Smooth muscle cell (in vitro differentiated cells): ENCODE measurements at regions not wholly inside any gene's neighbourhood (a gene's known extent, or its start where the extent isn't known, plus 50 kb on each side); places are given as distances from the start of the nearest gene placed in this dataset.

Experiments used
- DNase-seq: peaks from one replicate; lab custom pipeline; 2025; ENCODE audit not compliant: unreplicated experiment; lab: John Stamatoyannopoulos, UW
- H2AFZ ChIP-seq: fragments of 200-600 bp; sonication (generic); 2 replicates; pipeline ENCODE4 v1.6.0; 2016; ENCODE audit warnings: antibody characterized with exemption, low read depth, mild to moderate bottlenecking
- H3F3A ChIP-seq: fragments of 200-600 bp; sonication (generic); 2 replicates; pipeline ENCODE4 v1.6.0; 2017; ENCODE audit warnings: antibody characterized with exemption, low read depth
- H3K27ac ChIP-seq: fragments of 200-600 bp; sonication (generic); 2 replicates; pipeline ENCODE4 v1.5.1; 2016; ENCODE audit warnings: low read depth, mild to moderate bottlenecking
- H3K27me3 ChIP-seq: fragments of 200-600 bp; sonication (generic); 2 replicates; pipeline ENCODE4 v1.6.1; 2016; ENCODE audit warnings: low read depth, mild to moderate bottlenecking
- H3K36me3 ChIP-seq: fragments of 200-600 bp; sonication (generic); 2 replicates; pipeline ENCODE4 v1.5.1; 2016; ENCODE audit warnings: low read depth
- H3K4me1 ChIP-seq: fragments of 200-600 bp; sonication (generic); 2 replicates; pipeline ENCODE4 v1.5.1; 2016; ENCODE audit warnings: low read depth
- H3K4me2 ChIP-seq: fragments of 200-600 bp; sonication (generic); 2 replicates; pipeline ENCODE4 v1.6.0; 2016; ENCODE audit warnings: mild to moderate bottlenecking
- H3K4me3 ChIP-seq: fragments of 200-600 bp; sonication (generic); 2 replicates; pipeline ENCODE4 v1.5.1; 2016; ENCODE audit warnings: mild to moderate bottlenecking
- H3K79me2 ChIP-seq: fragments of 200-600 bp; sonication (generic); 2 replicates; pipeline ENCODE4 v1.6.0; 2016; ENCODE audit warnings: low read depth, mild to moderate bottlenecking
- H3K9ac ChIP-seq: fragments of 200-600 bp; sonication (generic); 2 replicates; pipeline ENCODE4 v1.6.0; 2016; ENCODE audit warnings: low read depth
- H3K9me3 ChIP-seq: fragments of 200-600 bp; sonication (generic); replicated peaks from 2 replicates; pipeline ENCODE4 v1.5.1; 2016; ENCODE audit warnings: low read depth
- H4K20me1 ChIP-seq: fragments of 200-600 bp; sonication (generic); 2 replicates; pipeline ENCODE4 v1.6.0; 2016; ENCODE audit warnings: low read depth
- CTCF ChIP-seq: fragments of 200-600 bp; sonication (generic); IDR thresholded peaks from 2 replicates; pipeline ENCODE4 v1.5.1; 2017; ENCODE audit warnings: borderline replicate concordance, mild to moderate bottlenecking, antibody characterized with exemption; ENCODE audit not compliant: insufficient read depth, poor library complexity, severe bottlenecking
- WGBS: methylation state at CpG from one replicate; pipeline ENCODE4 v1.1.7; 2016; ENCODE audit warnings: low lambda C conversion rate; 5-methylcytosine and 5-hydroxymethylcytosine counted together

GRCh38 chr12:84054811-84055210 lies 857.8 kb downstream of the SLC6A15 start:
- 90% methylated on average over 2 of the region's 2 CpGs for WGBS
- H3K27ac ChIP-seq, result no peak overlapping the region
- no peaks in the 10 kb centered on the region for H3K36me3 ChIP-seq
- TF ChIP-seq CTCF, result no peak
- no peaks in the 10 kb centered on the region for H3F3A ChIP-seq
- no peaks in the 10 kb centered on the region for H3K79me2 ChIP-seq
- no peak overlapping the region for H3K4me3 ChIP-seq
- H3K4me1 ChIP-seq, result no peaks in the 10 kb centered on the region
- H2AFZ ChIP-seq, result no peak overlapping the region
- no peak overlapping the region for H3K9ac ChIP-seq
- H4K20me1 ChIP-seq, result no peaks in the 10 kb centered on the region
- no peaks in the 10 kb centered on the region for H3K27me3 ChIP-seq
- no peaks in the 10 kb centered on the region for H3K9me3 ChIP-seq
- H3K4me2 ChIP-seq, result no peak overlapping the region
- no peak for DNase-seq

GRCh38 chr12:84047881-84048280 lies 864.7 kb downstream of the SLC6A15 start:
- H3K79me2 ChIP-seq, result no peaks in the 10 kb centered on the region
- no peaks in the 10 kb centered on the region for H4K20me1 ChIP-seq
- H3K4me2 ChIP-seq, result no peak overlapping the region
- no peaks in the 10 kb centered on the region for H3F3A ChIP-seq
- no peaks in the 10 kb centered on the region for H3K9me3 ChIP-seq
- H3K36me3 ChIP-seq, result no peaks in the 10 kb centered on the region
- no peak overlapping the region for H3K9ac ChIP-seq
- H2AFZ ChIP-seq, result no peak overlapping the region
- WGBS, result 93% methylated on average over 1 of the region's 1 CpG
- H3K27me3 ChIP-seq, result no peaks in the 10 kb centered on the region
- H3K27ac ChIP-seq, result no peak overlapping the region
- TF ChIP-seq CTCF, result no peak
- H3K4me3 ChIP-seq, result no peak overlapping the region
- no peak for DNase-seq
- no peaks in the 10 kb centered on the region for H3K4me1 ChIP-seq

- Histone ChIP-seq H3K27ac (no peak overlapping the region), H3F3A (no peaks in the 10 kb centered on the region), H3K4me1 (no peaks in the 10 kb centered on the region), H3K4me2 (no peak overlapping the region), H3K27me3 (no peaks in the 10 kb centered on the region), H3K79me2 (no peaks in the 10 kb centered on the region), H3K4me3 (no peak overlapping the region), H3K9ac (no peak overlapping the region), H2AFZ (no peak overlapping the region), H3K36me3 (no peaks in the 10 kb centered on the region), H4K20me1 (no peaks in the 10 kb centered on the region), H3K9me3 (no peaks in the 10 kb centered on the region)
- no peak for DNase-seq
- no peak for TF ChIP-seq CTCF
- 97% methylated on average over 2 of the region's 2 CpGs for WGBS
These were observed 865.7 kb downstream of the SLC6A15 start for GRCh38 chr12:84046859-84047258.

GRCh38 chr12:84043355-84043754 lies 869.2 kb downstream of the SLC6A15 start:
- peaks cover 4% of the 10 kb centered on the region for H3K4me1 ChIP-seq
- H3K79me2 ChIP-seq, result no peaks in the 10 kb centered on the region
- H3K36me3 ChIP-seq, result no peaks in the 10 kb centered on the region
- no peak overlapping the region for H3K4me3 ChIP-seq
- no peaks in the 10 kb centered on the region for H3K27me3 ChIP-seq
- DNase-seq, result no peak
- H3F3A ChIP-seq, result no peaks in the 10 kb centered on the region
- no peak overlapping the region for H3K27ac ChIP-seq
- WGBS, result 94% methylated on average over 4 of the region's 4 CpGs
- no peaks in the 10 kb centered on the region for H4K20me1 ChIP-seq
- H3K9me3 ChIP-seq, result no peaks in the 10 kb centered on the region
- no peak overlapping the region for H2AFZ ChIP-seq
- no peak overlapping the region for H3K9ac ChIP-seq
- no peak overlapping the region for H3K4me2 ChIP-seq
- TF ChIP-seq CTCF, result no peak
